ENCODE measurements at regions not wholly inside any gene's neighbourhood (a gene's known extent, or its start where the extent isn't known, plus 50 kb on each side); places are given as distances from the start of the nearest gene placed in this dataset.
"Not testable (repeated sequence)": the region's sequence is repeated elsewhere in the genome, so short reads cannot be mapped to it uniquely, and the experiment has no call there.

DNA sequence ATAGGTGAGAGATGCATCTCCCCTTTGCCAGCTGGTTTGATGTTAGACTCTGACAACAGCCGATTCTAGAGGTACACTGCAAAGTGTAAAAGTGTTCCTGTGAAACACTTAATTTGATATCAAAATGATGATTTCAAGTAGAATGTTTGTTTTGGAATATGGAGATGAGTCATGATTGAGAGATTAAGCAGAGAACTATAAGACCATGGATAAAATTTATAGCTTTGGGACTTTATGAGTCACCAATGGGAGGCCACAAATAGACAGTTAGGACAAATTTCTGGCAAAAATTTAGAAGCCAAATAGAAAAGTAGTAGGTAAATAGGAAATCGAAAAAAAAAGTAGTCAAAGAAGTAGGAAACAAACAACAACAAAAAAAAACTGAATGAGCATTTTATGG lies 672.5 kb downstream of the NSUN3 start:
- DNase-seq, result no peak

DNA sequence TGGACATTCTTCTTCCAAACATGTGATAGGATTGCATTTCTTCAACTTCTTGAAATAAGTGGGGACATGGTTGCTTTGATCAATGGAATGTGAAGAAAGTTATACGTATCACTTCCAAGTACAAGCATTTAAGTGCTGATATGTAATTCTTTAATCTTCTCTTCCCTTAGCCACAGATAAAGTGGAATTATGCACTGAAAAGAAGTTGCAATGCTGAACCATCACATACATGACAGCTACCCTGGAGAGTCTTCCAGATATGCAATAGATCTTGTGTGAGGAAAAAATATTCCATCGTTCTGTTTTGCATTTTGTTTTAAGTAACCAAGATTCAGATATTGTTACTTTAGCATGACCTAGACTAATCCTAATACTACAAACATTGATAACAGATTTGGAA lies 674.3 kb downstream of the NSUN3 start:
- DNase-seq, result no peak

GRCh38 chr3:94739420-94739819 lies 676.6 kb downstream of the NSUN3 start:
- no peak for DNase-seq

DNA sequence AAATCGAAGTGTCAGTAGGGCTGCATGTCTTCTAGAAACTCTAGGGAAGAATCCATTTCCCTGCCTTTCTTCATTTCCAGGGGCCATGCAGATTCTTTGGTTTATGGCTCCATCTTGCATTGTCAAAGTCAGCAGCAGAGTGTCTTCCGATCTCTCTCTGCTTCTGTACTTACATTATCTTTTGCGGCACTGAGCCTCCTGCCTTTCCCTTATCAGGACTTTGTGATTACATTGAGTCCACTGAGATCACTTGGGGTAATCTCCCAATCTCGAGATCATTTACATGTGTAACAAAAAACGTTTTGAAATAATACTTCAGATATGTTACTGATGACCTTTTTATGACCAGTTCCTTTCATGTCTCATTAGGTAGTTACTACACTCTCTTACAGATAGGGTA lies 695.9 kb downstream of the NSUN3 start:
- no peak for DNase-seq

- DNase-seq, result no peak
These were observed 709.5 kb downstream of the NSUN3 start for GRCh38 chr3:94772402-94772801.

DNA sequence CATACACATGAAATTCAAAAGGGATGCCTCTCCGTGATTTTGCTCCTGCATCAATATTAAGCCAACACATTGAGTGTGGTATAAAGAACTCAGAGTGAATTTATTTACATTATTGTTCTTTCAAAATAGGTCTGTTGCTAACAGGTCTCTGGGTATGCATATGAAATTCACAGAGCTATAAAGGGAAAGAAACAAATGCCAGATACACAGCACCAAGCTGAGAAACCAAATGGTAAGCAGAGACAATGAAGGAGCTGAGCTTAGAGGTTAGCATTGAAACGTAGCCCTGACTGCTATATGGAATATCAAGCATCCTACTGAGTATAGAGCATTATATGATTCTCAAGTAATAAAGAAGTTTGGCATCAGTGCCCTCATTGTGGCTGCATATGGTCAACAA lies 712.9 kb downstream of the NSUN3 start:
- DNase-seq, result no peak

GRCh38 chr3:94776401-94776915 lies 713.6 kb downstream of the NSUN3 start:
- DNase-seq, result no peak

- no peak for DNase-seq
These were observed 715.4 kb downstream of the NSUN3 start for GRCh38 chr3:94778289-94778688.

- DNase-seq, result no peak
These were observed 716.1 kb downstream of the NSUN3 start for GRCh38 chr3:94778814-94779494.

- DNase-seq, result no peak
These were observed 716.8 kb downstream of the NSUN3 start for GRCh38 chr3:94779699-94780098.

- no peak for DNase-seq
These were observed 721.4 kb downstream of the NSUN3 start for GRCh38 chr3:94784274-94784673.

DNA sequence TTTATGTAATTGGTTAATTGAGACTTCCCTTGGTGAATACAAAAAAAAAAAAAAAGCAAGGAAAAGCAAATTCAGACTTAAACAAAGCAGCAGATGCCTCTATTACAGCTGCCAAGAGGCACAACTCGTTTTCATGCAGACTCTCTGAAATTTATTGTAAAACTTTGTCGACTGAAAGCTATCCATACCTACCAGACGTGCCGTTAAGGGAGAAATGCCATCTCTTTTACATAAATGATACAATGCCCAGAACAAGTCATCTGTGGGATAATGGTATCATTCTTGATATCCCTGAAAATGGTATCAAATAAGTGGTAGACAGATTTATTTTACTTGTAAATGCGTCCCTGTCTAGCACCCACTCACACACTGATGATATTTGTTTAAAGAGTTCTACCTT lies 724.2 kb downstream of the NSUN3 start:
- DNase-seq, result no peak

DNA sequence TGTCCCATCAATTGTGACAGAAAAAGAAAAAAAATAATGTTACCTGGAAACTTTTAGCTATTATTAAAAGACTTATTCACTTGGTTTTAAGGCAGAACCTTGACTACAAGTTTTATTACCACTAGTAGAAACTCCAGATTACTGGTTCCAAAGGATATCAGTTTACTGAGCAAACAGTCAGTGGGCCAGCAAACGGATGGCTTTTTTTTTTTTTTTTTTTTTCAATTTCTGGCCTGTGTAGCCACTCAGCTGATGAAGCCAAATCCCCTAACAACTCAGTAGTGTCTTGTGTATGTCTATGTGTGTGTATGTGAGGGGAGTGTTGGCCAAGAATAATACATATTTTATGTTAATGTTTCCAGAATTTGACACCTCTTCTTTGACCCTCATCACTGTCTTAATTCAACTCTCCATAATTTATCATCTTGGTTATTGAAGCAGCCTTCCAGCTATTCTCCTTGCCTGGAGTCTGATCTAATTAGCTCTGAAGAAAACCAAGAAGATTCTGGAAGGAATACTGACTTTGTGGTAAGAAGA lies 724.9 kb downstream of the NSUN3 start:
- no peak for DNase-seq

- DNase-seq, result no peak
These were observed 731.7 kb downstream of the NSUN3 start for GRCh38 chr3:94794563-94794962.

- no peak for DNase-seq
These were observed 736.7 kb downstream of the NSUN3 start for GRCh38 chr3:94799420-94800060.

DNA sequence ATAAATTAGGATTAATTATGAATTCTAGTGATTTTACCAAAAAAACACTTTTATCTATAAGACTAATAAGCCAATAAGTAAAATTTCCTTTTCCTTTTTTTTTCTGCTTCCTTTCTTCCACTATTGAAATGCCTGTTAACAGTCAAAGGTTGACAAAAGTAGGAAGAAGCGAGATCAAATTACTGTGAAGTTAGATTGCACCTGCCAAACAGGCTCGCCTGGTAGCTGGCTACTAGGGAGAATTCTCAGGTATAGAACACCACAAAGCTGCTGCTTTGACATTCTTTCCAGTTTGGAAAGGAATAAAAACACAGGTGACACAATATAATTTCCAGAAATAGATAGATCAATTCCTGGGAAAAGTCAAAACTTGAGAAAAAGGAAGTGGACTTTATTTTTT lies 749.0 kb downstream of the NSUN3 start:
- no peak for DNase-seq

DNA sequence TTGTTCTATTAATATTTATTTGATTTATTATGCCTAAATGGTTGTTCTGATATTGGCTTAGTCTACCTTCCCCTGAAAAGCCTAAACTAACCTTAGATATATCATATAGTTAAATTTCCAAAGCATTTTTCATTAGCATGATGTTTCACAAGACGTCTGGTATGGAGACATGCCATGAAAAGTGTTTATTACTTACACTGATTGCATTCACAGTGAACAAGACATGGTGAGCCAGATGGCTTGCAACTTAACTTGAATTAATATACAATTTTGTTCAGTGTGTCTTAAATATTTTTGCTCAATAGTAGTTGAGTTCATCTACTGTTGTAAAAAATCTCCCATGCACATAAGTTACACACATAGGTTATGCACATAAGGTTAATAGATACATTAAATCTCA lies 758.4 kb downstream of the NSUN3 start:
- DNase-seq, result no peak

GRCh38 chr3:94822298-94822697 lies 759.4 kb downstream of the NSUN3 start:
- DNase-seq, result no peak

DNA sequence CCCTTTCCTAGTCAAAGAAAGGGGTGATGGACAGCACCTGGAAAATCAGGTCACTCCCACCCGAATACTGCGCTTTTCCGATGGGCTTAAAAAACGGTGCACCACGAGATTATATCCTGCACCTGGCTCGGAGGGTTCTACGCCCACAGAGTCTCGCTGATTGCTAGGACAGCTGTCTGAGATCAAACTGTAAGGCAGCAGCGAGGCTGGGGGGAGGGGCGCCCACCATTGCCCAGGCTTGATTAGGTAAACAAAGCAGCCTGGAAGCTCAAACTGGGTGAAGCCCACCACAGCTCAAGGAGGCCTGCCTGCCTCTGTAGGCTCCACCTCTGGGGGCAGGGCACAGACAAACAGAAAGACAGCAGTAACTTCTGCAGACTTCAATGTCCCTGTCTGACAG lies 783.4 kb downstream of the NSUN3 start:
- not testable (repeated sequence) for DNase-seq

GRCh38 chr3:94862703-94863102 lies 799.8 kb downstream of the NSUN3 start:
- DNase-seq, result peak; percentile 26

GRCh38 chr3:94869059-94869547 lies 806.2 kb downstream of the NSUN3 start:
- no peak for DNase-seq

DNA sequence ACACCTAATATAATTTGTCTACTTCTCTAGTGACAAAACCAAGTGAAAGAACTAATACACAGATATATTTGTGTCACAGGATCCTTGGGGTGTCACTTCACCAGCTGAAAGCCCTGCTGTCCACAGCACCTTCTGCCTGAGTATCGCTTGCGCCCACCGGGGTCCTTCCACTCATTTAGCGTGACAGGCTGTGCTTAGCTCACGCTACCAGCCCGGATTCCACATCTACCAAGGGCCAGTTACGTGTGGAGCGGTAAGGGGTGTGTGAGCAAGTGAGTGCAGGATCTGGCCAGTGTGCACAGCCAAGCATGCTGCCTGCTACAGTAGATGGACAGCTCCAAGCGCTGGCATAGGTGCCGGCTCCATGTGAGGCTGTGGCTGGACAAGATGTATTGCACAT lies 810.9 kb downstream of the NSUN3 start:
- DNase-seq, result no peak

DNA sequence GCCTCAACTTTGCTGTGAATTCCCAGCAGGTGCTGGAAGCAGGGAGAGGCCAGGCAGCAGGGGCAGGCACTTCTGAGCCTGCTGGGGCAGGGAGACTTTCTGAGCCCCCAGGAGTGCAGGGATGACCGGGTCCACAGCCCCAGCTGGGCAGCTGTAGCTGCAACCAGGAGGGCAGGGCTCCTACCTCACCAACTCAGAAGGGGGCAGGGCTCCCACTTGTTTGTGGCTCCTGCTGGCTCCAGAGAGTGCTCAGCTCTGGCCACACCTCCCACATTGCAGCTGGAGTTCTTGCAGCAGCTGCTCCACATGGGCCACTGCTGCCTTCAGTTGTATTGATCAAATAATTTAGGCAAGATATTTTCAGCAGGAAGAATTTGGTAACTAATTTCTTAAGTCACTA lies 812.3 kb downstream of the NSUN3 start:
- DNase-seq, result no peak

DNA sequence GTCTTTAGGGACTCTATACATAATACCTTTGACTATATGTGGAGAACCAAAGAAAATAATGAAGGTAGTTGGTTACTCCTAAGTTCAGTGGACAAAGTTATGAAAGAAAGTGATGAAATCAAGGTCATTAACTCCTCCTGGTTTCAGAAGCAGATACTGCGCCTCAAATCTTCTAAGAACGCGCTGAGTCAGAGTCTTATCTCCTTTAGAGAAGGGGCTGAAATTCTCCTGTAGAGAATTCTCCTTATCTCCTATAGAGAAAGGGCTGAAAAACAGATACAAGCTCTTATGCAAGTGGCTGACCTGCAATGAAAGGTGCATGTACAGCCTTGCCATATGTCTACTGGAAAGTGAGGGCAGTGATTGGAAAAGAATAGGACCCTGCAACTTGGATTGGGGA lies 824.2 kb downstream of the NSUN3 start:
- DNase-seq, result no peak
